Cerebellar cortex (tissue), 1 donor: ENCODE measurements at regions not wholly inside any gene's neighbourhood (a gene's known extent, or its start where the extent isn't known, plus 50 kb on each side); places are given as distances from the start of the nearest gene placed in this dataset.
"Not testable (repeated sequence)": the region's sequence is repeated elsewhere in the genome, so short reads cannot be mapped to it uniquely, and the experiment has no call there.

Source experiments
- DNase-seq: peaks from one replicate; pipeline ENCODE4 v3.0.0-alpha.2; 2015; ENCODE audit warnings: low spot score

GRCh38 chr3:174336784-174337183, 522.4 kb upstream of the NAALADL2 start:
- no peak for DNase-seq

- no peak for DNase-seq
Observed at GRCh38 chr3:174337227-174337626, 521.9 kb upstream of the NAALADL2 start.

- DNase-seq = no peak
Observed at GRCh38 chr3:174340624-174341587, 518.2 kb upstream of the NAALADL2 start.

- no peak for DNase-seq
Observed at GRCh38 chr3:174342171-174342570, 517.0 kb upstream of the NAALADL2 start.

GRCh38 chr3:174342941-174343501, 516.1 kb upstream of the NAALADL2 start:
- peak; percentile 47 for DNase-seq

- no peak for DNase-seq
Observed at GRCh38 chr3:174346141-174346540, 513.0 kb upstream of the NAALADL2 start.

- DNase-seq = no peak
Observed at GRCh38 chr3:174346571-174346970, 512.6 kb upstream of the NAALADL2 start.

- DNase-seq = no peak
Observed at GRCh38 chr3:174347474-174348138, 511.5 kb upstream of the NAALADL2 start.

GRCh38 chr3:174352227-174352626, 506.9 kb upstream of the NAALADL2 start:
- DNase-seq = no peak

GRCh38 chr3:174355505-174355904, 503.6 kb upstream of the NAALADL2 start:
- DNase-seq = no peak

- no peak for DNase-seq
Observed at GRCh38 chr3:174356596-174356995, 502.5 kb upstream of the NAALADL2 start.

GRCh38 chr3:174358252-174358651, 500.9 kb upstream of the NAALADL2 start:
- no peak for DNase-seq

- DNase-seq = no peak
Observed at GRCh38 chr3:174362556-174362955, 496.6 kb upstream of the NAALADL2 start.

GRCh38 chr3:174363256-174363655, 495.9 kb upstream of the NAALADL2 start:
- no peak for DNase-seq

- DNase-seq = no peak
Observed at GRCh38 chr3:174365796-174366195, 493.3 kb upstream of the NAALADL2 start.

- not testable (repeated sequence) for DNase-seq
Observed at GRCh38 chr3:174366904-174367303, 492.2 kb upstream of the NAALADL2 start.

GRCh38 chr3:174376346-174376745, 482.8 kb upstream of the NAALADL2 start:
- DNase-seq = no peak

GRCh38 chr3:174377096-174377495, 482.0 kb upstream of the NAALADL2 start:
- no peak for DNase-seq

GRCh38 chr3:174377684-174378083, 481.4 kb upstream of the NAALADL2 start:
- DNase-seq = no peak

GRCh38 chr3:174382878-174383277, 476.3 kb upstream of the NAALADL2 start:
- no peak for DNase-seq

- no peak for DNase-seq
Observed at GRCh38 chr3:174387736-174388135, 471.4 kb upstream of the NAALADL2 start.

GRCh38 chr3:174397848-174398247, 461.3 kb upstream of the NAALADL2 start:
- DNase-seq = peak; percentile 17

GRCh38 chr3:174398761-174399160, 460.4 kb upstream of the NAALADL2 start:
- no peak for DNase-seq
